K562 (cell line): ENCODE measurements at regions not wholly inside any gene's neighbourhood (a gene's known extent, or its start where the extent isn't known, plus 50 kb on each side); places are given as distances from the start of the nearest gene placed in this dataset.

Experiments used
- ATAC-seq: fragments of 200-7000 bp; cut with Tn5 transposase; 3 replicates; pipeline ENCODE4 v1.9.1; 2020; ENCODE audit warnings: moderate library complexity
- BruUV-seq: library from RNA; stranded (reverse); fragments of 400-500 nt; replicated peaks from 2 replicates; lab custom pipeline; 2021; lab: Mats Ljungman, UMichigan
- CTCF ChIA-PET: fragments of 300-600 bp; formaldehyde crosslinking; extraction: SDS; loops from one replicate; lab custom pipeline; 2021; ENCODE audit warnings: low intra/inter-chr PET ratio; lab: Yijun Ruan, JAX
- POLR2A ChIA-PET: fragments of 300-600, 350-650 bp; sonication (Branson Sonifier 250); formaldehyde crosslinking; extraction: SDS; loops from one replicate; lab custom pipeline; 2021; ENCODE audit warnings: antibody characterized with exemption, inconsistent platforms; lab: Yijun Ruan, JAX
- DNase-seq, 4 experiments: peaks; one replicate each; pipeline versions ENCODE4 v3.0.0 to v3.0.0-alpha.2; 2011 to 2018; ENCODE audit warnings: low spot score in 3 of 4, mixed read lengths in 3 of 4; ENCODE audit errors: extremely low read depth in 1 of 4
- FAIRE-seq: peaks from 2 replicates; lab custom pipeline; 2011; peaks lifted over from hg19 to GRCh38; lab: Jason Lieb, UNC
- H2AFZ ChIP-seq: 2 replicates; pipeline ENCODE4 v1.6.0; 2011; ENCODE audit warnings: low read depth, low read length, control low read depth, inconsistent platforms
- H3K27ac ChIP-seq: fragments of 200-600 bp; 3 replicates; pipeline ENCODE4 v1.8.0; 2011; ENCODE audit warnings: low read depth, mild to moderate bottlenecking, control low read depth, inconsistent platforms, low read length, moderate library complexity, mixed read lengths; ENCODE audit errors: extremely low read depth
- H3K27me3 ChIP-seq, 2 experiments: fragments of 300-600 bp in 1 of 2; 2 replicates in 1 of 2; 3 replicates in 1 of 2; pipeline versions ENCODE4 v1.6.0 to v1.8.0; 2011; ENCODE audit warnings: inconsistent platforms in 2 of 2, low read length in 2 of 2, mild to moderate bottlenecking in 1 of 2, mixed read lengths in 1 of 2, moderate library complexity in 1 of 2; ENCODE audit not compliant: control insufficient read depth in 2 of 2, insufficient read depth in 2 of 2
- H3K36me3 ChIP-seq: fragments of 300-600 bp; 3 replicates; pipeline ENCODE4 v1.8.0; 2011; ENCODE audit warnings: mild to moderate bottlenecking, low read length, inconsistent platforms; ENCODE audit not compliant: control insufficient read depth, insufficient read depth
- H3K4me1 ChIP-seq, 2 experiments: fragments of 200-600 bp in 1 of 2; replicated peaks in 1 of 2; 2 replicates in 1 of 2; 3 replicates in 1 of 2; pipeline versions ENCODE4 v1.5.1 to v1.8.0; 2011; ENCODE audit warnings: inconsistent platforms in 2 of 2, low read length in 2 of 2, mild to moderate bottlenecking in 1 of 2, mixed read lengths in 1 of 2, moderate library complexity in 1 of 2; ENCODE audit not compliant: control insufficient read depth in 2 of 2, insufficient read depth in 2 of 2
- H3K4me2 ChIP-seq: 2 replicates; pipeline ENCODE4 v1.6.1; 2011; ENCODE audit warnings: low read length, control low read depth, inconsistent platforms, mixed read lengths; ENCODE audit not compliant: insufficient read depth
- H3K4me3 ChIP-seq: fragments of 200-600 bp; sonication (generic), shearing (Covaris generic); 2 replicates; pipeline ENCODE4 v1.5.1; 2016; ENCODE audit warnings: control low read depth, inconsistent platforms
- H3K79me2 ChIP-seq: fragments of 200-600 bp; 3 replicates; pipeline ENCODE4 v1.8.0; 2011; ENCODE audit warnings: low read length, inconsistent platforms; ENCODE audit not compliant: control insufficient read depth, insufficient read depth
- H3K9ac ChIP-seq, 2 experiments: 2 replicates each; pipeline versions ENCODE4 v1.6.0 to v1.6.1; 2011; ENCODE audit warnings: low read depth in 2 of 2, low read length in 2 of 2, control low read depth in 1 of 2, inconsistent platforms in 1 of 2, mild to moderate bottlenecking in 1 of 2, mixed read lengths in 1 of 2; ENCODE audit not compliant: insufficient read depth in 1 of 2
- H3K9me1 ChIP-seq: one replicate; pipeline ENCODE4 v1.6.0; 2011; ENCODE audit warnings: inconsistent platforms, mild to moderate bottlenecking, low read length, moderate library complexity; ENCODE audit not compliant: control insufficient read depth, insufficient read depth
- H3K9me3 ChIP-seq: replicated peaks from 2 replicates; pipeline ENCODE4 v1.5.1; 2011; ENCODE audit warnings: low read depth, low read length, inconsistent platforms; ENCODE audit not compliant: control insufficient read depth, insufficient read depth
- H4K20me1 ChIP-seq: replicated peaks from 2 replicates; pipeline ENCODE4 v1.6.1; 2011; ENCODE audit warnings: low read length, inconsistent platforms, mixed read lengths; ENCODE audit not compliant: control insufficient read depth, insufficient read depth
- CBFA2T2 ChIP-seq: fragments of 450-650 bp; conservative IDR thresholded peaks from 2 replicates; pipeline ENCODE4 v1.6.1; 2017; ENCODE audit warnings: mild to moderate bottlenecking
- CTCF ChIP-seq, 3 experiments: IDR thresholded peaks in 2 of 3; conservative IDR thresholded peaks in 1 of 3; 2 replicates each; pipeline ENCODE4 v1.5.1; 2011 to 2012; ENCODE audit warnings: low read length in 3 of 3, mild to moderate bottlenecking in 3 of 3, control low read depth in 2 of 3, improper control_type of control experiment in 1 of 3, inconsistent platforms in 1 of 3, low read depth in 1 of 3, mixed read lengths in 1 of 3, moderate library complexity in 1 of 3; ENCODE audit not compliant: insufficient read depth in 2 of 3
- ETV1 ChIP-seq: fragments of 450-650 bp; conservative IDR thresholded peaks from 2 replicates; pipeline ENCODE4 v1.6.1; 2016; ENCODE audit warnings: missing genetic modification characterization, control low read depth, low read depth, missing compliant biosample characterization
- PHTF2 ChIP-seq: fragments of 250-450 bp; sonication (Bioruptor Pico); IDR thresholded peaks from 2 replicates; pipeline ENCODE4 v1.5.0; 2021; ENCODE audit warnings: mild to moderate bottlenecking
- POLR2H ChIP-seq: IDR thresholded peaks from 2 replicates; pipeline ENCODE4 v1.6.1; 2016; ENCODE audit warnings: missing genetic modification characterization, low read depth, mild to moderate bottlenecking, control low read depth, missing compliant biosample characterization, moderate library complexity
- POLR3A ChIP-seq: IDR thresholded peaks from 2 replicates; pipeline ENCODE4 v1.6.1; 2011; ENCODE audit warnings: borderline replicate concordance, mild to moderate bottlenecking, moderate library complexity; ENCODE audit not compliant: insufficient read length, insufficient read depth; ENCODE audit errors: extremely low read depth
- PRDM10 ChIP-seq: fragments of 450-650 bp; IDR thresholded peaks from 2 replicates; pipeline ENCODE4 v1.6.1; 2018; ENCODE audit not compliant: partially characterized antibody
- PTRF ChIP-seq: fragments of 450-650 bp; IDR thresholded peaks from 2 replicates; pipeline ENCODE4 v1.6.1; 2016; ENCODE audit warnings: mild to moderate bottlenecking, missing genetic modification characterization, missing compliant biosample characterization
- RBFOX2 ChIP-seq: fragments of 200-400 bp; formaldehyde crosslinking; IDR thresholded peaks from 2 replicates; pipeline ENCODE4 v1.6.1; 2017; ENCODE audit warnings: low read depth, mild to moderate bottlenecking, low read length, moderate library complexity
- SREBF2 ChIP-seq: sonication (generic); formaldehyde crosslinking; IDR thresholded peaks from 2 replicates; pipeline ENCODE4 v1.4.0; 2020; ENCODE audit warnings: mild to moderate bottlenecking, missing genetic modification reagents
- SRF ChIP-seq, 2 experiments: fragments of 250-450, 450-650 bp in 1 of 2; sonication (Bioruptor Pico) in 1 of 2; sonication (generic) in 1 of 2; formaldehyde crosslinking; IDR thresholded peaks; 2 replicates each; pipeline versions ENCODE4 v1.5.0 to v1.5.1; 2020 to 2022; ENCODE audit warnings: mild to moderate bottlenecking in 1 of 2, missing genetic modification reagents in 1 of 2
- WHSC1 ChIP-seq: IDR thresholded peaks from one replicate; pipeline ENCODE4 v1.6.1; 2012; ENCODE audit warnings: low read length, control low read depth, inconsistent platforms
- ZBTB17 ChIP-seq: fragments of 450-650 bp; formaldehyde crosslinking; IDR thresholded peaks from 2 replicates; pipeline ENCODE4 v1.4.0; 2020; ENCODE audit warnings: mild to moderate bottlenecking
- ZNF133 ChIP-seq: fragments of 250-450 bp; sonication (Bioruptor Pico); IDR thresholded peaks from 2 replicates; pipeline ENCODE4 v1.4.0; 2020; ENCODE audit warnings: mild to moderate bottlenecking
- ZNF165 ChIP-seq: fragments of 250-450 bp; sonication (Bioruptor Pico); IDR thresholded peaks from 2 replicates; pipeline ENCODE4 v1.4.0; 2020; ENCODE audit warnings: borderline replicate concordance
- ZNF232 ChIP-seq: sonication (generic); formaldehyde crosslinking; IDR thresholded peaks from 2 replicates; pipeline ENCODE4 v1.8.0; 2022; ENCODE audit warnings: mild to moderate bottlenecking, missing genetic modification reagents
- ZNF282 ChIP-seq: sonication (generic); formaldehyde crosslinking; IDR thresholded peaks from 2 replicates; pipeline ENCODE4 v1.8.1; 2023; ENCODE audit warnings: missing genetic modification reagents
- ZNF695 ChIP-seq: fragments of 450-650 bp; formaldehyde crosslinking; IDR thresholded peaks from 2 replicates; pipeline ENCODE4 v1.4.0; 2020; ENCODE audit warnings: mild to moderate bottlenecking, moderate library complexity
- ZNF766 ChIP-seq: fragments of 200-800 bp; sonication (Bioruptor generic); conservative IDR thresholded peaks from 2 replicates; pipeline ENCODE4 v1.6.1; 2016; ENCODE audit warnings: missing genetic modification characterization, missing compliant biosample characterization
- WGBS: fragments of 100-300 bp; shearing (Covaris generic); methylation state at CpG from one replicate; pipeline ENCODE4 v1.1.6; 2016; ENCODE audit warnings: low coverage, mixed read lengths; ENCODE audit not compliant: insufficient coverage; ENCODE audit errors: missing lambda C conversion rate; 5-methylcytosine and 5-hydroxymethylcytosine counted together
- in situ Hi-C: fragments of 300-500 bp; cut with MboI; formaldehyde crosslinking; loops from 4 replicates; pipeline ENCODE4 v1.15.0; 2018; ENCODE audit warnings: inconsistent platforms, mixed read lengths
- intact Hi-C: fragments of 100-400 bp; cut with micrococcal nuclease; formaldehyde crosslinking; loops from 2 replicates; pipeline ENCODE4 v1.14.2; 2022

- POLR2A ChIA-PET: no interaction called here
- TF ChIP-seq CBFA2T2 (no peak), POLR3A (no peak), SREBF2 (CRISPR knock-in tag) (no peak), ETV1 (no peak), ZBTB17 (CRISPR knock-in tag) (no peak), PHTF2 (CRISPR knock-in tag) (no peak), ZNF133 (CRISPR knock-in tag) (no peak), PRDM10 (no peak), PTRF (tag) (no peak), WHSC1 (no peak), ZNF695 (CRISPR knock-in tag) (no peak), RBFOX2 (no peak), SRF (CRISPR knock-in tag; IDR thresholded peaks at IDR 0.05) (no peak), ZNF282 (no peak), ZNF165 (CRISPR knock-in tag) (no peak), CTCF (IDR thresholded peaks at IDR 0.05 in 2 of 3, conservative IDR thresholded peaks at IDR 0.05 in 1 of 3; ENCODE audit: insufficient read depth in 2 of 3, low read depth in 1 of 3, low read length in 3 of 3) (no peak), ZNF232 (CRISPR knock-in tag) (no peak), POLR2H (tag) (no peak), ZNF766 (no peak)
Measured at GRCh38 chr3:67864587-67865183, 210.3 kb upstream of the SUCLG2 start.

More at GRCh38 chr3:67864587-67865183, 210.3 kb upstream of the SUCLG2 start:
- CTCF ChIA-PET: interaction anchor here (0.6 kb wide), 1 partner anchor 477 kb away, joined by 3 read pairs; no protein-coding TSS in a partner anchor
- Histone ChIP-seq H4K20me1 (no peaks in the 10 kb centered on the region), H3K27ac (no peak overlapping the region), H3K79me2 (no peaks in the 10 kb centered on the region), H3K27me3 (no peaks in the 10 kb centered on the region), H3K9me3 (no peaks in the 10 kb centered on the region), H3K4me3 (no peak overlapping the region), H3K36me3 (no peaks in the 10 kb centered on the region), H3K9ac (no peak overlapping the region), H2AFZ (no peak overlapping the region), H3K4me2 (no peak overlapping the region), H3K9me1 (no peaks in the 10 kb centered on the region), H3K4me1 (no peaks in the 10 kb centered on the region)
- 0% methylated on average over 2 of the region's 2 CpGs for WGBS
- ATAC-seq (no peak), FAIRE-seq (no peak), DNase-seq (no peak)
- in situ Hi-C loops: no loop called here
- no TSS peak for BruUV-seq
- intact Hi-C loops: no loop called here
